ENCODE measurements at regions not wholly inside any gene's neighbourhood (a gene's known extent, or its start where the extent isn't known, plus 50 kb on each side); places are given as distances from the start of the nearest gene placed in this dataset.

- TF ChIP-seq POLR2A (IDR thresholded peaks at IDR 0.05; ENCODE audit: low read depth, low read length) (no peak), USF2 (IDR thresholded peaks at IDR 0.05; ENCODE audit: low read depth, low read length) (no peak)
Measured at GRCh38 chr2:22329211-22330154, 1055.5 kb upstream of the KLHL29 start.

Measured in IMR-90 (cell line).